Cerebellar nuclear complex (tissue), 1 donor: ENCODE measurements at regions not wholly inside any gene's neighbourhood (a gene's known extent, or its start where the extent isn't known, plus 50 kb on each side); places are given as distances from the start of the nearest gene placed in this dataset.
"Not testable (repeated sequence)": the region's sequence is repeated elsewhere in the genome, so short reads cannot be mapped to it uniquely, and the experiment has no call there.

Experiments
- DNase-seq, 2 experiments: peaks; one replicate each; lab custom pipeline; 2025; lab: John Stamatoyannopoulos, UW

DNA sequence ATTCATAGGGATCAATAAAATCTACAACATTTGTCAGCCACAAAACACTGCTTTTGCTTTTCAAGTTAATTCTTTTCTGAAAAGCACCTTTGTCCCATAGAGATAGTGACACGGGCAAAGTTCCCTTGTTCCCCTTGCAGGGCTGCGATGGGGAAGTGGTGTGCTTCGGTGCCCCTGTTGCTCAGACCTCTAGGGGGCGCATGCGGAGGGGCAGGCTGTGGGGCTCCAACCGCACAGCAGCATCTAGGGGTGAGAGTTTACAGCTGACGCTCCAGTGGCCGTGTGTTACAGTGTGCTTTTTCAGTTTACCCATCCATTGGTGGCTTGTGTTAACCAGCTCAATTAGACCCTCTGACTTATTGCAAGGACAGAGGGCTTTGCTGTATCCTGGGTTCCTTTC lies 1432.2 kb upstream of the ACVR2A start:
- no peak for DNase-seq

DNA sequence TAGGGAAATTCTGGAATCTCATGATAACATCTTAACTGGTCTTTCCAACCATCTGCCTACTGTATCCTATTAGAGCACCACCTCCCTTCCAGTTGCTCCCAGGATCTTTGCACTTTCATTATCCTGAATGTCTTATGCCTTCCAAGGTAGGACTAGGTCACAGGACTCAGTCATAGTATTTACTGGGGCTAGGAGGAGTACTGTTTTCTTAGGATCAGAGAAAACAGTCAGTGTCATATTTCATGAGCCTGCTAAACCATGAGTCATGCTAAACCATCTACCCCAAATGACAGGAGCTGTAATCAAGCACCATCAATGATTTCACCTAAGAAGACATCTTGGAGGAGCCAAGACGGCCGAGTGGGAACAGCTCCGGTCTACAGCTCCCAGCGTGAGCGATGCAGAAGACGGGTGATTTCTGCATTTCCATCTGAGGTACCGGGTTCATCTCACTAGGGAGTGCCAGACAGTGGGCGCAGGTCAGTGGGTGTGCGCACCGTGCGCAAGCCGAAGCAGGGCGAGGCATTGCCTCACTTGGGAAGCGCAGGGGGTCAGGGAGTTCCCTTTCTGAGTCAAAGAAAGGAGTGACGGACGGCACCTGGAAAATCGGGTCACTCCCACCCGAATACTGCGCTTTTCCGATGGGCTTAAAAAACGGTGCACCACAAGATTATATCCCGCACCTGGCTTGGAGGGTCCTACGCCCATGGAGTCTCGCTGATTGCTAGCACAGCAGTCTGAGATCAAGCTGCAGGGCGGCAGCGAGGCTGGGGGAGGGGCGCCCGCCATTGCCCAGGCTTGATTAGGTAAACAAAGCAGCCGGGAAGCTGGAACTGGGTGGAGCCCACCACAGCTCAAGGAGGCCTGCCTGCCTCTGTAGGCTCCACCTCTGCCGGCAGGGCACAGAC lies 1439.2 kb upstream of the ACVR2A start:
- DNase-seq = not testable (repeated sequence)

DNA sequence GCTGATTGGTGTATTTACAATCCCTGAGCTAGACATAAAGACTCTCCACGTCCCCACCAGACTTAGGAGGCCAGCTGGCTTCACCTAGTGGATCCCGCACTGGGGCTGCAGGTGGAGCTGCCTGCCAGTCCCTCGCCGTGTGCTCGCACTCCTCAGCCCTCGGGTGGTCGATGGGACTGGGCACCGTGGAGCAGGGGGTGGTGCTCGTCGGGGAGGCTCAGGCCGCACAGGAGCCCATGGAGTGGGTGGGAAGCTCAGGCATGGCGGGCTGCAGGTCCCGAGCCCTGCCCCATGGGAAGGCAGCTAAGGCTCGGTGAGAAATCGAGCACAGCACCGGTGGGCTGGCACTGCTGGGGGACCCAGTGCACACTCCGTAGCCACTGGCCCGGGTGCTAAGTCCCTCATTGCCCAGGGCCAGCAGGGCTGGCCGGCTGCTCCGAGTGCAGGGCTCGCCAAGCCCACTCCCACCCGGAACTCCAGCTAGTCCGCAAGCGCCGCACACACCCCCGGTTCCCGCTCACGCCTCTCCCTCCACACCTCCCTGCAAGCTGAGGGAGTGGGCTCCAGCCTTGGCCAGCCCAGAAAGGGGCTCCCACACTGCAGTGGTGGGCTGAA lies 1441.2 kb upstream of the ACVR2A start:
- DNase-seq = not testable (repeated sequence)

DNA sequence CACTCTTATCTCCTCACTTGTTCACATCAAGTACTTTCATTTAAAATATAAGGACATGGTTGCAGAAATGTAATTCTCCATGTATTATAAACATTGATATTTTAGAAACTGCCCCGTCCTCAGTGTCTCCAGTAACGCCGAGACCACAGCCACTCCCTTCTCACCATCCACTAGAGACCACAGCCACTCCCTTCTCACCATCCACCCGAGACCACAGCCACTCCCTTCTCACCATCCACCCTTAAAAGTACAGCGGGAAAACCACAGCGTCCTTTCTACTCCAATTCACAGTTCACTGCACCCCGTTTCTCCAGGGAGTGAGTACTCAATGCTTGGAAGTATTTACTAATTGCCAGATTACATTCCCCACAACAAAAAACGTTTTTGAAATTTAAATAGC lies 1452.2 kb upstream of the ACVR2A start:
- no peak for DNase-seq

DNA sequence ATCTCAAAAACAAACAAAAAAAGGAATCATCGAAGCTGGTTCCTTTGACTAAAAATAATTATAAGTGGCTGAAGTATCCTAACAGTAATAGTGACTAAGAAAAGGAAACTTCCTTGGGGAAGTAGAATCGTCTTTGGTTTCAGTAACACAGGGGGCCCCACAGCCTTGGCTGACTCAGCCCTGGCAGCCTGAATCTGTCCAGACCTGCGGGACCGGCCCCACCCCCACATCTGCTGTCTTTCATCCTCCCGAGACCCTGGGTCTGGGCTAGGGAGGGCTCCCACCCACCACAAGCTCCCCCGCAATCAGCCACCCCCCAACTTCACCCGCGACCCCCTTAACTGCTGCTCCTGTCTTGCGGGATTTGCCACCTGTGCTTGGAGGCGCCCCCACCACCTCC lies 1452.6 kb upstream of the ACVR2A start:
- DNase-seq = no peak

DNA sequence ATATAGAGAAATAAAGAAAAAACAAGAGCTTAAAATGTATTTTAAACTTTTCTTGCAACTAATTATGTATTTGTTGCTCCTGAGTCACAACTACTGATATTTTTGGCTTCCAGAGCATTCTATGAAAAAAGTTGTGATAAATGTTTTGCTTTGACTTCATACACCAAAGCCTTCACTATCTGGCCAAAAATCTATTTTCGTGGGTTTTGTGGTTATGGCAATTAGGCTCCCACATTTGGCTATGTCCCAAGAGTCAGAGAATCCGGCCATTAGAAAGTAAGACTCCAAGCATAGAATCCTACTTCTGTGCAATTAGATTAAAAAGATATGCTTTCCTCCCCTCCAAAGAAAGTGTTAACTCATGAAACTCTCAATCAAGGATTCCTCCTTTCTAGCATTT lies 1456.1 kb upstream of the ACVR2A start:
- DNase-seq = no peak

DNA sequence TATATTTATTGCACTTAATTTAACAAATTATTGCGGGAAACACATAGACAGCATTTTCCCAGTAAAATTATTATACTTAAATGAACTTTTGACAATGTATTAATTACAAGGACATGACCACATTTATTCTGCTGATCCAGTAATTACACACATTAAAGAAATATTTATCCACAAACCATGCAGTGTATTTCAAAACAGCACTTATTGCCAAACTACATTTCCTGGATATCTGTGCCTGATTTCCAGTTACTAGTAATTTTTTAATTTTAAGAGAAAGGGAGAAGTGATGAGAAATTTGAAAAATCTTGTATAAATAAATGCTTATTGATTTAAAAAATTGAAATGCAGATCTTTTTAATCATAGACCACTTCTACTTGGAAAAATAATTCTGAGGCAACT lies 1458.7 kb upstream of the ACVR2A start:
- DNase-seq = no peak

DNA sequence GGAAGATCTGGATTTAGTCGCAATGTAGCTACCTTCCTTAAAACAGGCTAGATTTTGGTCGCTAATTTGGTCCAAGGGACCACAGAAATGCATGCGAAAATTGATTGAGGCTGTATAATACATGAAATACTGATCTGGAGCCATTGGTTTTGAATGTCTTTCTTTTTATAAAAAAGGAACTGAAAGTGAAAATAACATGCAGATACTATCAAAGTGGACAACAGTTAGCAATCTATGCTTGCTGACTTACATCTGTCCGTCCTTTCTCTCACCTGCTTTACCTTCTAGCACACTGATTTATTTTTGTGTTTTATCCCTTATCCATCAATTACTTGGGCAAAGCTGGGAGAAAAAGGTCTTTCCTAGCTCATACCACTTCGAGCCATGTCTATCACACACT lies 1459.8 kb upstream of the ACVR2A start:
- no peak for DNase-seq

DNA sequence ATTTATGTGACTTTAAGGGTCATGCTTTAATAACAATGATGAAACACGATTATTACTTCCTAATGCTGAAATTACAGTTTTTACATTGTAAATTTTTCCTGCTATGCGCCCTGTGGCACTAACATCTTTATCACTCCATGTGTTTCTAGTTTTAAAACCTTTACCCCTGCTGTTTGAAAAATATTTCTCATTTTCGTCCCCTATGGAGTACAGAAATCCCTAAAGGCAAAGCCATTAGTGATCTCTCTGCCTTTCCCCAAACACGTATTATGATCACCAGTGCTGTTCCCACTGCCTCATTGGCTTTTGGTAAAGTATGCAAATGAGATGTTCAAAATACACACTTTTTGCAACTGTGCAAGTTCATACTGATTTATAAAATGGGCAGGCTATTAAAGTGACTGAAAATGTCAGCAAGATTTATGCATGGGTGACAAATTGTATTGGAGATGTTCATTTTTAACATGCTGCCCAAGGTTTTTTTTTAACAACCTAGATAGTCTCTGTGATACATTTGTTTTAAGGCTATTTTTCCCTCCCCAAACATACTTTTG lies 1468.2 kb upstream of the ACVR2A start:
- no peak for DNase-seq

DNA sequence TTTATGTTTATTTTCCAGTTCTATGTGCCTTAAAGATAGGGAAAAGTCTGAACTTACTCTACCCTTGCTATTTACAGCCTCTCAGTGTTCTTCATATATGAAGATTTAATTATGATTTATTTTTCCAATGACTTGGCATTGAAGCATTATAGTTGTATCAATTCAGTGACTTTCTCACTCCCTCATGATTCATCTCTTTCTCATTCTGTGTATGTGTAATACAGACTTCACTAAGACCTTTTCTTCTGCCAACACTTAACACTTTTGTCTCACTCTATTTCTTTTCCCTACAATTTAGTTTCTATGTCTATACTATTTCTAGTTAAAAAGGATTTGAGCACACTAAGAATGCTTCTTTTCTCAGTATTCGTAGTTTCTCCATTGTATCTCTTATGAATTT lies 1470.3 kb upstream of the ACVR2A start:
- DNase-seq = no peak

DNA sequence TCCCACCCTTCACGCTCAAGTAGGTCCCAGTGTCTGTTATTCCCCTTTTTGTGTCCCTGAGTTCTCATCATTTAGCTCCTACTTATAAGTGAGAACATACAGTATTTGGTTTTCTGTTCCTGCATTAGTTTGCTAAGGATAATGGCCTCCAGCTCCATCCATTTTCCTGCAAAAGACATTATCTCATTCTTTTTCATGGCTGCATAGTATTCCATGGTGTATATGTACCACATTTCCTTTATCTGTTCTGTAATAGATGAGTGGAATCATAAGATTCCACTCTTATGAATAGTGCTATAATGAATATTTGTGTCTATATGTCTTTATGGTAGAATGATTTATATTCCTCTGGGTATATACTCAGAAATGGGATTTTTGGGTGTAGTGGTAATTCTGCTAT lies 1473.5 kb upstream of the ACVR2A start:
- DNase-seq = not testable (repeated sequence)

DNA sequence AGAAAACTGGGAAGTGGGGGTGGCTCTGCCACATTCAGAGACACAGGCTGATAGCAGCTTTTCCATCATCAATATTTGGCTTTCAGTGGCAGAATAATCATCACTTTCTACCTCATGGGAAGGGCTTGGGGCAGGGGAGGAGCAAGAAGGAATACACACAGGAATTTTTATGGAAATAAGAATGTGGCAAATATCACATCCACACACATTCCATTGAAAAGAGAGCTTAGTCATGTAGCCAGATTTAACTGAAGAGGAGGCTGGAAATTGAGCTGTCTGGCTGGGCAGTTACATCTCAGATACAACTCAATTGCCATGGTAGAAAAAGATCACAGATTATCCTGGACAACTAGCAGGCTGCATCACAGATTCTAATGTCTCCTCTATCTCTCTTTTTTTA lies 1474.0 kb upstream of the ACVR2A start:
- no peak for DNase-seq

DNA sequence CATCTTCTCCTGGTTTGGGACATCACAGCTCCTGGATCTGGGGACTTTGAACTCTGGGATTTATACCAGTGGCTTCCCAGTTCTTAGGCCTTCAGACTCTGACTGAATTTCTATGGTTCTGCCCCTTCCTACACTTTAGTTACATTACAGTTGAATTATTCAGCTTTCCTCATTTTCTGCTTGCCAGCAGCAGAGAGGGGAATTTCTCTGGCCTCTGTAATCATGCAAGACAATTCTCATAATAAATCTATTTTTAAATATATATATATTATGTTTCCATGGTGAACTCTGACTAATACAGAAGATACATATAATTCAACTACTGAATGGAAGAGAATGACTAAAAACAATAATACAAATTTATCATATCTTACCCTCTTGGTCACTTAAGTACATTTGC lies 1478.6 kb upstream of the ACVR2A start:
- no peak for DNase-seq

DNA sequence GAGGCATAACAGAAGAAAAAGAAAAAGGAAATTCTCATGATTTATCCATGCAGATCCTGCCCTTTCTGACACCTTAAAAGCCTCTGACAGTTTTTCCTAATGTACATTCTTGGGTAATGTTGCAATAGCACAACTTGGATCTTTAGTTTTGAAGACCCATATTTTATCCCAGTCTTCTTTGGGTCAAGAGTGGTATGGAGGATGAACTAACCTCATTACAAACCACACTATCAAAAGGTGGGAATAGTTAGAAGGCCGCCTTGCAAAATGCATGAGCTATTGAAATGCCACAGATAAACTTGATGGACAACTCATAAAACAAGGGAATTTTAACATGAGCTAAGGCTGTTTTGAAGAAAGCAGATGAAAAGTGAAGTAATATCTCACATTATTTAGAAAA lies 1479.8 kb upstream of the ACVR2A start:
- no peak for DNase-seq

DNA sequence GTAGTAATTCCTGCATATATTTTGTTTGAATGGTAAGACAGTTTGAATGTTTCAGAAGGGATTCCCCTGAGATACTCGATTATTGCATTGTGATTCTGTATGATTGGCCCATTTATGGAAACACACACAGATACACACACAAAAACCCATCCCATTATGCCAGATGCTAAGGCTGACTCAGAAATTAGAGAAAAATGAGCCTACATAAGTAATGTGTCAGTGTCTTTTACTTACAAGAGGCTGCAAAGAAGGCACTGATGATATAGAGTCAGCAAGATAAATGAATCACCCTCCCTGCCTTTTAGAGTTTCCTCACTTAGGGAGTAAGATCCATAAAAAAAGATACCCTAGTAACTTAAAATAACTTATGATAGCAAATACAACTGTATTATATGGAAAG lies 1481.1 kb upstream of the ACVR2A start:
- DNase-seq = no peak

DNA sequence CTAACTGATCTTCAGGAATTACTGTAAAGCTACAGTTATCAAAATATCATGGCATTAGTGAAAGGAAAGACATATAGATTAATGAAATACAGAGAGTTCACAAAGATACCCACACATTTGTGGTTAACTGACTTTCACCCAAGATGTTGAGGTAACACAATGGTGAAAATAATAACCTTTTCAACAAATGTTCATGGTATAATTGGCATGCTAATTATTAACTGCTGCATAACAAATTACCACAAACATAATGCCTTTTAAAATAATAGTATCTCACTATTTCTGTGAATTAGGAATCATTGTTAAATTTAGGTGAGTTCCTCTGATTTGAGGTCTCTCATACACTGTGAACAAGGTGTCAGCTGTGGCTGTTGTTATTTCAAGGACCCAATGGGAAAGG lies 1493.1 kb upstream of the ACVR2A start:
- no peak for DNase-seq

DNA sequence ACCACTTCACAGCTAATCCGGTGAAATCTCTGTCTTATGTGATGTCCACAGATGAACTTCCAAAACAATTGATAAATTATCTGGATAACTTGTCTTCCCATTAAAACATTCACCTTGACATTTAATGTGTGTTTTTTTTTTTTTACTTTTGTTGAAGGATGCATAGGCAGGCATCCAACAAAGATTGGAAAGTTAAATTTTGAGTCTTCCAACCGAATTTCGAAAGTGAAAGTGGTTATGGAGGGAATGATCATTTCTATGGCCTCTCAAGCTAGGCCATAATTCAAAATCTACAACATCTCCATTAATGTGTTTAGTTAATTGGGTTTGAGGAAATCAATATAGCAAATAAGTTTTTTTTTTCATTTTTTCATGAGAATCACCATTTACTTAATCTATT lies 1495.5 kb upstream of the ACVR2A start:
- DNase-seq = no peak

DNA sequence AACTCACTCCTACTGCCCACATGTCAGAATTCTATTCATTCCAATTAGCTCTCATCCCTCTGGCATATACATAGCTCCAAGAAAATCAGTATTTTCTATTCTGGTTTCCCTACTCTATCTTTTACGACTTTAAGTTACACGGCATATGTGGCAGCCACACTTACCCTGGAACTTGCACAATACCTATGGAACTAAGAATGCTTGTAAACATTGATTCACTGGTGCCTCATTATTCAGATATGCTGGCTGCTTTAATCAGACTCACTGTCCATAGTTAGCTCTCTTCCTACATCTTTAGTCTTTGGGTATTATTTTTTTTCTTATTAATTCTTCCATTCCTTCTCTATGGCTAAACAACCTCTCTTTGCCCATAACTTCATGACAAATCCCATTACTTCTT lies 1519.9 kb upstream of the ACVR2A start:
- DNase-seq = no peak

DNA sequence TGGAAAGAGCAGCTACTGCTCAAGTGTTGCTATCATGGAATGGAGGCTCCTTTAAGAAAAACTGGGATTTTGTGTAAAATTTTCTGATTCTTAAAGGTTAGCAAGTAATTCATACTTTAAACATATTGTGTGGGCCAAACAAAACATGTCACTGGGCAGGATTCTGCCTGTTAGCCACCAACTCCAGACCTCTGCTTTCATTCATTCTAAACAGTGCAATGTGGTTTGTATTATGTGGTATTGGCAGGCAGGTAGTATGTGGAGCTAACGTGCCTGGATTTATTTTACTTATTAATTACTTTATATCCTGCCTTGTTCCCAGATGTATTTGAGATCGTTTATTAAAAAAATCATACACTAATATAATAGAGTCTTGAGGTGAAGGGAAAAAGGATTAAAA lies 1521.3 kb upstream of the ACVR2A start:
- DNase-seq = no peak

DNA sequence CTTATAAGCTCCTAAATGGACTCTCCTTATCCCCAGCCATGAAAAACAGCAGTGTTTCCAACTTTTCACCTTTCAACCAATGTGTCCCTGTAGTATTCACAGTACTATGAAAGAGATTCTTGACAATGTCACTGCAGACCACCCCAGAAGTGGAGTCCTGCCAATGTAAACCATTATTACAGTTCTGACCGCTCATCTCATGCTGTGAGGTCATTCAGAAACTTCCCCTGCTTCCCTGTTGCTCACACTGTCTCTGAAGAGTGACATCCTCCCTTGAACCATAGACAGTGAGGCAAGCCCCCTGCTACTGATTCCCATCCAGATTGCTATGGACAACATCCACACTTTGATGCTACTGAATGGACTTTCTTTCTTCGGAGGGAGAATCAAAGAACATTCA lies 1523.7 kb upstream of the ACVR2A start:
- no peak for DNase-seq

DNA sequence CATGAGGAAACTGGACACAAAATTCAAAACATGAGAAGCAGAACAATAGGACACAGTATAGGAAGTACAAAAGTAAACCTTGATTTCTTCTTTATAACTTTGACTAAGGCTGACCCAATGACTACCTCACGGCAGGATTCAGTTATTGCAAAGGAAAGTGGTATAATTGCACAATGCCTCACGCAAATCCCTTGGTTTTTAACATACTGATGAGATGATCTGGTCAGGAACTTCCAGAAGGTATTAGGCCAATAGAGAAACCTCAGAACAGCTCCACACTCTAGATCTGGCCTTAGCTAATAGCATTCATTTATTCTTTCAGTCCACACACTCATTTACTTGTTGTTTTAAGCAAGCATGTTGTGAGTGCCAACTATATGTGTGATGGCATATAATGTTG lies 1526.9 kb upstream of the ACVR2A start:
- DNase-seq = no peak

DNA sequence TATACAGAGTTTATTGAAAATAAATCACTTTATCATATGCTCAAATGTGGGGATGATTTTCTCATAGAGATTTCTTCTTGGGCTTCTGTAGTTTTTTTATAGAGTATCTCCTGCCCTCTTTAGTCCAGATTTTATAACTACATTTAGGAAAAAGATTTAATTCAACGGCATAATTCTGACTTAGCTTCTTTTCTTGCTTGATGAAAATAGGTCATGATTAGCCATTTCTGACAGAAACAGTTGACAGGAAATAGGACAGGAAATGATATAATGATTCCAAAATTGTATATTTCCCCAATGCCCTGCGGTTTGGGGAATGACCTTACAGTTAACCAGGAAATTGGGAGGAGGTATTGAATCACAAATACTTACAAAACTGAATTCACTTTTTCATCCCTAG lies 1531.9 kb upstream of the ACVR2A start:
- no peak for DNase-seq

DNA sequence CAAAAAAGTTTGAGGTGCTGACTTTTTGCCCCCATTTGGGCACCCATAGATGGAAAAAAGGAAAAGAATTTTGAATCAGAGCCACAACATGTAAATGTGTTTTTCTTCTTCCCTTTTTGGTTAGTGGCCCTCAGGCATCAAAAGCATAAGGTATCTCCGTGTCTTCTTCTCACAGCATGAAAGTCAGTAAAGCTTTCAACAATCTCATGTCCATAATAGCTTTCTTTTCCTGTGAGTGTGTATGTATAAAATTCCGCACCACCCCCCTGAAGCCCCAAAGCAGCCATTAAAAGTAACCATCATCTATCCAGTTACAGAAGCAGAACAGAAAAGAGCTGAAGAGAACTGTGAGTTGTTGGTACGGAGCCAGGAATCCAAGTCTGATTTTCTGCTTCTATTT lies 1539.7 kb upstream of the ACVR2A start:
- no peak for DNase-seq
